ENCODE measurements at regions not wholly inside any gene's neighbourhood (a gene's known extent, or its start where the extent isn't known, plus 50 kb on each side); places are given as distances from the start of the nearest gene placed in this dataset.
"Not testable (repeated sequence)": the region's sequence is repeated elsewhere in the genome, so short reads cannot be mapped to it uniquely, and the experiment has no call there.

DNA sequence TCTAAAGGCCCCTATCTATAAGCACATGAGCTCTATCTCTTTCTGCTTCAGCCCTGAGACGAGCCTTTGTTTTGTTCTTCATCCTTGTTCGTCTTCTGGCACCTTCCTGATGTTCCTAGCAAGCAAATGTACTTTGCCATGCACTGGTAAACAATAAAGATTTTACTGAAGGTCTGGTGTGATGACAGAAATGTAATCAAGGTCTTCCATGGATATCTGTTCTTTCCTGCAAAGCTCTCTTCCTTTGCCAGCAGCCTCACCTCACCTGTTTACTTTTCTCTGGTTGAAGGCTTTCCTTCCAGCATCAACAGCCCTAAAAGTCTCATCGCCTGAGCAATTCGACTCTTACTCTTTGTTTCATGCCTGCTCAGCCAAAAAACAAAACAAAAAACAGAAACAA lies 330.3 kb downstream of the PCNX1 start:
- no peak for DNase-seq

DNA sequence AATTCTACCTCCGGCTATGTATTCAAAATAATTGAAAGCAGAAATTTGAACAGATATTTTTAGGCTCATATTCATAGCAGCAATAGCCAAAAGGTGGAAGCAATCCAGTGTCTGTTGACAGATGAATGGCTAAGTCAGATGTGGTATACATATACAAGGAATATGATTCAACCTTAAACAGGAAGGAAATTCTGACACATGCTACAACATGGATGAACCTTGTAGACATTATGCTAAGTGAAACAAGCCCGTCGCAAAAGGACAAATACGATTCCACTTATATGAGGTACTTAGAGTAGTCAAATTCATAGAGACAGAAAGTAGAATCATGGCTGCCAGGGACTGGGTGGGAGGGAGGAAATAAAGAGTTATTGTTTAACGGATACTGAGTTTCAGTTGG lies 331.6 kb downstream of the PCNX1 start:
- DNase-seq, result no peak

DNA sequence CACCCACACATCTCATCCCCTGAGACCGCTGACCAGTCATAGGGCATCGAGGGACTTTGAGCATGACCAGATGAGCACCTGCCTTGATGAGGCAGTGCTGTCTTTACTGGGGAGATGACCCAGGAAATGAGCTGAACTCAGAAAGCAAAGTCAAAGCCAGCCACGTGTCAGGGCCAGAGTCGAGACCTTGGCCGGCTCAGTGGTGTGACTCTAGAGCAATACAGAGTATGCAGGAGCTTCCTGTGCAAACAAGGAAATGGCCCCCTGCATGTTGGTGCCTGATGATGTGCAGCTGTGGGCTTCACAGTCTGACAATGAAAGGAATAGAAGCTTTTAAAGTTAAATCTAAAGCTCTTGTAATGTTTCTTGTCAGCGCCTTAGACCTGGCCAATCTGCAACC lies 332.9 kb downstream of the PCNX1 start:
- DNase-seq, result no peak

DNA sequence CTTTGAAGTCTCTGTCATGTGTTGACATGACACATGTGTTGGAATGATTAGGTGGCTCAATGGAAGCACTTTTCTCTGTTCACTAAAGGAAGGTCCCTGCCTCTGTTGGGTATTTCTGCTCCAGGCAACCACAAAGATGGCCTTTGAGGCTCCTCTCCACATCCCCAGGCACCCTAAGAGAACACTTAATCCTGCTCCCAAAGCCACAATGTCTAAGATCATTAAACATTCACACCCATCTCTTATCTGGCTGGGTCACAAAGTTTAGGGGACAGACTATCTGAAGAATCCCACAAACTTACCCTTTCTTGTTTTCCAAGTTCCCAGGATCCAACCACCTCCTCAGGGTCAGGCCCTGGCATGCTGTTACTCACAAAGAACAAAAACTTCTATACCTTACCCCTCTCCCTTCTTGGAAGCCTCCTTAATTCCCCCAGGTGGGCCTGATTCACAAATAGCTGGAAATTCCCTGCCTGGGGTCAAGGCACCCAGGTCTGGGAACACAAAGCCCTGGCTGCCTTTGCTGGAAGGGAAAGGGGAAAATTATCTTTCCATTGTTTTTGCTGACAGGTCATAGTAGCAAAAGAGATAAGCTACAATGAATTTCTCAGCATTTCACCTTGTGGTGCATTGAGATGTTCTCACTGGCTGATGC lies 333.7 kb downstream of the PCNX1 start:
- no peak for DNase-seq

DNA sequence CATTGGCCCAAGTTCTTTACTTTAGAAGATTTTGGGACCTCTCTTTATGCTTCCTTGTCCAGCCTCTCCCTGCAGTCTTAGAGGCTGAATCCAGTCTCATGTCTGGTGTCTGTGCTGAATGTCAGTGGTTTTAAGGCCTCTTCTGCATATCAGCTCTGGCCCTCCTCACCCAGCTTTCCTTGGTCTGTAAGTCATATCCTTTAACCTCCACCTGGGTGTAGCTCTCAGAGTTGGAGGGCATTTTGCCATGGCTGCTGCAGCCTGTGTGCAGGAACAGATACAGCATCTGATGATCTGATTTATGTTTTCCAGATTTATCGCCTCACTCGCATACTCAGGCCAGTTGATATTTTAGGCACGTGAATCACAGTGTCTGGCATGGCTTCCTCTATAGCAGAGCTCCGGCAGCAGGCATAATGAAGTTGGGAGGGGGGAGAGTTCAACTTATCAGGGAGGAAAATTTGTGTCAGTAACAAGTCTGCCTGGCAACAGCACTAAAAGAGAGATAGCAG lies 335.0 kb downstream of the PCNX1 start:
- DNase-seq, result peak in 2 of 51 donors; percentile 4 to 34

DNA sequence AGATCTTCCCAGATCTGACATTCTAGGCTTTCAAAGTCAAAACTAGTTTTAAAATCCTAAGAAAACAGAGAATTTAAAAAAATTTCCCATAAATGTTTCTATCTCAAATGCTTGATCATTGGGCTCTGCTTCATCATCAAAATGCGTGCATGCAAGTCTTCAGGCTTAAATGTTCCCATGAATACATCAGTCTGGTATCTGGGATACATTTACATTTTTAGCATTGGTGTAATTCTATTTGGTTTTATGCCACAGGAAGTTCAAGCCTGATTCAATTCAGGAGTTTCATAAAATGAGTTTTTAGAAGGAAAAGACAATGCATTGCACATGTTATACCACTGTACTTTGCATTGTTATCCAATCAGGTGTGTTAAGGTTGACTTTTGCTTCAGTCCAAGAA lies 336.4 kb downstream of the PCNX1 start:
- no peak for DNase-seq

DNA sequence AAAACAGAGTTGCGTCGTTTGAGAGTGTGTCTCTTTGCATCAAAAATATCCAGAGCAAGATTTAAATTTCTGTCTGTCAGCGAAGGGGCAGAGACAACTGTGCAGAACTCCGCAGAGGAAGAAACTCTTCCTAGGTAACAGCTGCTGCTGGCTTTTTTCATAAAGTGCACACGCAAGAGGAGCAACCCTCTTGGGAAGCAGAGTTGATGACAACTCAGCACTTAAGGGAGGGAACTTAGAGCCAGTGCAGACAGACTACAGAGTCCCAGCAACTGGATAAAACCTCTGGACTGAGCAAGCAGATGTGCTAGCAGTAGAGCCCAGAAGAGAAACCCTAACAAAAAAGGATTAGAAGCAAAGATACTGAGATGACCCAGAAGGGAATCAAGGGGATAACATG lies 337.1 kb downstream of the PCNX1 start:
- no peak for DNase-seq

DNA sequence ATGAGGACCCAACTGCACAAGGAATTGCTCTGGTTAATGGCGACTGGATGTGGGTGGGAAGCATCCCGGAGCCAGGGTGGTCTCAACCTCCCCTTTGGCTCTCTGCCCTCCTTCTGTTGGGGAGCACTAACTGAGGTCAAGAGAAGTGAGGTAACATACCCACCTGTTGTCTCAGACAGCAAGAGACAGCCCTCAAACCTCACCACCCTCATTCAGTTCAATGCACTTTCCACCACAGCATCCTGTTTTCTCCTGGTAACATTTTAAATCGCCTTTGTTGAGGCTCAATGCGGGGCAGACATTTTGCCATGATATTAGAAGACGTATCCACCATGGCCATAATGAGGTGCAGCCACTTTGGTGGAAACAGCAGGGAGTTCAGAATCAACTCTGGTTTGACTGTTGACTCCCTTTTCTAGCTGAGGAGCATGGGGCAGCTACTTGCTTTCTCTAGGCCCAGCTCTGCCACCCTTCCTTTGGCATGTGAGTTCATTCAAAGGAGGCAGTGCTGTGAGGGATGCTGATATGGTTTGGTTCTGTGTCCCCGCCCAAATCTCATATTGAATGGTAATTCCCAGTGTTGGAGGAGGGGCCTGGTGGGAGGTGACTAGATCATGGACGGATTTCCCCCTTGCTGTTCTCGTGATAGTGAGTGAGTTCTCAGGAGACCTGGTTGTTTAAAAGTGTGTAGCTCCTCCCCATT lies 338.6 kb downstream of the PCNX1 start:
- DNase-seq, result no peak

DNA sequence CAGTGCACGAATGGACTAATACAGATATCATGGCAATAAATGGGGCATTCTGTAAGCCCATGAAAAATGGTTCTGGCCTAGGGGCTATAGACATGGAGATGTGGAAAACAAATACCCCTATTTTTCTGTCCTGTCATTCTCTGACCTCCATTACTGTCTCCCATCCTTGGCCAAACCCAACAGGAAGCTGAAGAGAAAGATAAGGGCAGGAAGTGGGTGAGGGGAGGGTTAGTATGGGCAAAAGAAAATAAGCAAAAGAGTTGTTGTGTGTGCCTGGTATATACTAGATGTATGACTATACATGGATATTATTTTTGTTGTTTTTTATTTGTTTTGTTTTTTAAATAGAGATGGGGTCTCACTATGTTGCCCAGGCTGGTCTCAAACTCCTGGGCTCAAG lies 339.3 kb downstream of the PCNX1 start:
- no peak for DNase-seq

DNA sequence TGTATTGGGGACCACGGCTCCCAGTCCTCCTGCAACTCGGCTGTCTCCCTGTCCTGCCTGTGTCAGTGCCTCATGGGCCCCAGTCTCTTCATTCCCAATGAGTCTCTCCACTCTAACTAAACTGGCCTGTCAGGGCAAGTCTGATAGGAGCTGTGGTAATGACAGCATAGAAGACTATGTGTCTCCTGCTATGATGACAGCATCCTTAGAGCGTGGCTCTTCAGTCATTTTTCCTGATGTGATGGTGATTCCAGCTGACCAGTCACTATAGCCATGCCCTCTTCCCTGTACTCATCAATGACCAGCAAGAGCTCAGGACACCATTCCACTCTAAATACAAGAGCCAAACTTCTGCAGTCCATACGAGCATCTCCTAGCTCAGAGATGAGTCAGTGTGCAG lies 339.8 kb downstream of the PCNX1 start:
- no peak for DNase-seq

DNA sequence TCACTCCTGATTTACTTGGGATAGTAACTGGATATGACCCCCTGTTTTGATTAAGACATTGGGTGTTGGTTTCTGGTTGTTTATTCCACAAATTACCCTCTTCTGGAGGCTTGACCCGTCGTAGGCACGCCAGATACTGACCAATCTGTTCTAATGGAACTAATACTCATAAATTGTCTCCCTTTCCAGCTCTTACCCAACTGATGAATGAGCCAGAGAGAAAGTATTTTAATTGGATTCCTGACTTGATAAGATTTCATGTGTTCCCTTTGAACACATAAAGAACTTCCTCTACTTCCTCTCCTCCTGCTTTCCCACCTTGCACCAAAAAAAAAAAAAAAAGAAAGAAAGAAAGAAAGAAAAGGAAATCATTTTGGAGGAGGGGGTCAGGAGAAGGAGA lies 340.9 kb downstream of the PCNX1 start:
- no peak for DNase-seq

DNA sequence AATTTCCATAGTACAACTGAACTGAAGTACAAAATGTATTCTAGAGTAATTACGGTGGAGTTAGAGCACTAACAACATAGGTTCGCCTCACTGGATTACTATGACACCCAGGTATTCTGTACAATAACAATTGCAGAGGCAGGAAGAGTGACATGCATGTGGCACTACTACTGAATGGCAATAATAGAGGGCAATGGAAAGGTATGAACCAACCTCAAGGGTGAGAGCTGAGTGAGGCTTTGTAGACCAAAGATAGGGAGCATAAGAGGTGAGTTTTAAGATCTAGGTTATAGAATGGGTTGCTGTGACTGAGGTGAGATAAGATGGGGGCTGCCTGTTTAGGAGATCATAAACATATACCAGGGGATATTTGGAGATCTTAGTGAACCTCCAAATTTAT lies 343.1 kb downstream of the PCNX1 start:
- DNase-seq, result no peak

DNA sequence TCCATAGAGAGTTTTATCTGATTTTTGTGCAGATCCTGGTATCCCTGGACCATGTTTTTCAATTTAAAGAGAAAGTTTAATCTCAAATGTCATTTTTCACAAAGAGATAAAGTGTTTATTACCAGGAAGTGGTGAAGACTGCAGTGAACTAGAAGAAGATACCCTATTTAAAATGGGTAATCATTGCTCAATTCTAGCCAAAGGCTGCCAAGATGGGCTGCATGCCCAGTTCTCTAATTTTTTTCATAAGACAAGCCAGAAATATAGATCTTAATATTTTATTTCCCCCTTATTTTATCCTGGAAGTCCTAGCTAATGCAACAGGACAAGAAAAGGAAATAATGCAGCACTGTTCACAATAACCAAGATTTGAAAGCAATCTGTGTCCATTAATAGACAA lies 343.5 kb downstream of the PCNX1 start:
- no peak for DNase-seq

DNA sequence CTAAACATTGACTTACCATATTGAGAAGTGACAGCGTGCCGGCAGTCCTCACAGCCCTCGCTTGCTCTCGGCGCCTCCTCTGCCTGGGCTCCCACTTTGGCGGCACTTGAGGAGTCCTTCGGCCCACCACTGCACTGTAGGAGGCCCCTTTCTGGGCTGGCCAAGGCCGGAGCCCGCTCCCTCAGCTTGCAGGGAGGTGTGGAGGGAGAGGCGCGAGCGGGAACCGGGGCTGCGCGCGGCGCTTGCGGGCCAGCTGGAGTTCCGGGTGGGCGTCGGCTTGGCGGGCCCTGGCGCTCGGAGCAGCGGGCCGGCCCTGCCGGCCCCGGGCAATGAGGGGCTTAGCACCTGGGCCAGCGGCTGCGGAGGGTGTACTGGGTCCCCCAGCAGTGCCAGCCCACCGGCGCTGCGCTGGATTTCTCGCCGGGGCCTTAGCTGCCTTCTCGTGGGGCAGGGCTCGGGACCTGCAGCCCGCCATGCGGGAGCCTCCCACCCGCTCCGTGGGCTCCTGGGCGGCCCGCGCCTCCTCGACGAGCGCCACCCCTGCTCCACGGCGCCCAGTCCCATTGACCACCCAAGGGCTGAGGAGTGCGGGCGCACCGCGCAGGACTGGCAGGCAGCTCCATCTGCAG lies 346.9 kb downstream of the PCNX1 start:
- not testable (repeated sequence) for DNase-seq

DNA sequence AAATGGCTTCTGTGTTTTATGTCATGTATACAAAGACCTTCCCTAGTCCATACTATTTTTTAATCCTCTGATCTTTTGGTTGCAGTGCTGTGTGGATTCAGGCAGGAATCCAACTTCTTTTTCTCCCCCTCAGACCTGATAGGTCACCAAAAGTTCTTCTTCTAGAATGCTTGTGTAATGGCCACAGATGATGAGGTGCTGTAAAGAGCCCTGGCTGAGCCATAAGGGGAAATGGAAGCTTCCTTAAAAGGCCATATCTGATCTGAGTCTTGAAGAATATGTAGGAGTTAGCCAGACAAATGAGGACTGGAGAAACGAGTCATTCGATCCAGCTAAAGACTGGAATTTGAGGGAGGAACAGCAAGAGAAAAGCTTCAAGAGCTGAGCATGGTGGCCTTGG lies 353.9 kb downstream of the PCNX1 start:
- DNase-seq, result no peak

DNA sequence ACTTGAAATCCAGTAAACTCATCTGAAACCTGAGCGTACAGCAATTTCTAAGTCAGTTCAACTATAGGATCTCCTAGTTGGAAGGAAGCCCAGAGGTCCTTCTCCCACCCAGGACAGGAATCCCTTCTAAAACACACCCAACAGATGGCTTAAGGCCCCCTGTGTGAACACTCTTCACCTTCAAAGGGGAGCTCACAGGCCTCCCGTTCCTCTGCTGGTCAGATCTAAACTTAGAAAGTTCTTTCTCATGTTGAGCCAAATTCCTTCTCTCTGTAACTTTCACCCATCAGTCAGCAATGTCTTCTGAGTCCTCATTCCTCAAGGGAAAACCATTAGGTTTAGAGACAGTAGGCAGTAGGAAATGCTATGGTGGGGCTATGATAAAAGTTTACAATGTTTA lies 355.2 kb downstream of the PCNX1 start:
- no peak for DNase-seq

DNA sequence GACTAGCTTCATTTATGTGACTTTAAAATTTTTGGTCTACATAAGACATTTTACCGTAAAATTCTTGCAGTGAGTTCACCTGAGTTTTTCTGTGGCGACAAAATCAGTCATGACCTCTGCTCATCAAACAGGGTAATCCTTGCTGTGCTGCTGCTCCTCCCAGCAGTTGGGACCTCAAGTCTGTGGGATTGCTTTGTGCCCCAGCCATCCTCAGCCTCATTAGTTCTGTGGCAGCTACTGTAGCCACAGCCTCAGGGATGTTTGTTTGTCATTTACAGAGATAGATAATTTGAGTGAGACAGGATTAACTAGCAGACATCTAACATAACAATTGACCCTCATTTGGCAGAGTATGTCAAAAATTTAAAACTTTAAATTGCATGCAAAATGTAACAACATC lies 357.0 kb downstream of the PCNX1 start:
- DNase-seq, result no peak

DNA sequence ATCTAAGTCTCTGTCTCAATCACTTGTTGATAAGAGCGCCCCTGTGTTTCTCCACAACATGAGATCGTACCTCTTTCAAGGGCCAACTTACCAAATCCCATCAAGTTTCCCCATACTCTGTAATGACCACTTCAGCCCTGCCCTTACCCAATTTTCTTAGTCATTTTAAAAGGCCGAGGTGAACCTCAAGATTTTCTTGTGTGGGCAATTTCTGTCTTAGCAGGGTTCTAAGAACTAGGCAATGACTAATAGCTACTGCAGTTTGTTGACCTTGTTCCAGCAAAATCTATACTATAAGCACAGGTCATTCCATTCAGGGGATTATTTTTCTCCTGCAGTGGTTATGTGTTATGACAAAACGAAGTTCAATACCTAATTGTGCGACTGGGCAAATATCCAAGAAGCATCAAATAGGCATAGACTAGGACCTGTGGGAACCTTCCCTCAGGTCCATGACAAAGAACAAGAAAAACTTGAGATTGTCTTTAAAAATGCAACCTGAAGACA lies 359.8 kb downstream of the PCNX1 start:
- DNase-seq, result no peak

DNA sequence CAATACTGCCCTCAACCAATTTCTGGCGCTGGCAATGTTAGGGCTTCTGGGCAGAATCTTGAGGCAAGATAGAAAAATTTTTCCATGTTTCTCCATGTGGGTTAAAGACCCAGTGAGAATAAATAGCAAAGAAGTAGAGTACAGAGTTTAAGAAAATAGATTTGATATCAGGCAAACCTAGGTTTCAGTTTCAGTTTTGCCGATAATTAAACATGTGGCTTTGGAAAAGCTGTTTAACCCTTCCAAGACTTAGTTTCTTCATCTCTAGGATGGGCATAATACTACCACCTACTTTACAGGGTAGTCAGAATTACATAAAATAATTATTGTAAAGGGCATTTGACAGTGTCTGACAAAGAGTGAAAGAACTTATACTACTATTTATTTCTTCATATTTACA lies 360.4 kb downstream of the PCNX1 start:
- no peak for DNase-seq

DNA sequence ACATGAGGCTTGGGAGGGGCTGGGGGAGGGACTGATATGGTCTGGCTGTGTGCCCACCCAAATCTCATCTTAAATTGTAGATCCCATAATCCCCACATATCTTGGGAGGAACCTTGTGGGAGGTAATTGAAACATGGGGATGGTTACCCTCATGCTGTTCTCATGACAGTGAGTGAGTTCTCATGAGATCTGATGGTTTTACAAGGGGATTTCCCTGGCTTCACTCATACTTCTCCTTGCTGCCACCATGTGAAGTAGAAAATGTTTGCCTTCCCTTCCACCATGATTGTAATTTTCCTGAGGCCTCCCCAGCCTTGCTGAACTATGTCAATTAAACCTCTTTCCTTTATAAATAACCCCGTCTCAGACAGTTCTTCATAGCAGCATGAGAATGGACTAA lies 362.9 kb downstream of the PCNX1 start:
- no peak for DNase-seq

DNA sequence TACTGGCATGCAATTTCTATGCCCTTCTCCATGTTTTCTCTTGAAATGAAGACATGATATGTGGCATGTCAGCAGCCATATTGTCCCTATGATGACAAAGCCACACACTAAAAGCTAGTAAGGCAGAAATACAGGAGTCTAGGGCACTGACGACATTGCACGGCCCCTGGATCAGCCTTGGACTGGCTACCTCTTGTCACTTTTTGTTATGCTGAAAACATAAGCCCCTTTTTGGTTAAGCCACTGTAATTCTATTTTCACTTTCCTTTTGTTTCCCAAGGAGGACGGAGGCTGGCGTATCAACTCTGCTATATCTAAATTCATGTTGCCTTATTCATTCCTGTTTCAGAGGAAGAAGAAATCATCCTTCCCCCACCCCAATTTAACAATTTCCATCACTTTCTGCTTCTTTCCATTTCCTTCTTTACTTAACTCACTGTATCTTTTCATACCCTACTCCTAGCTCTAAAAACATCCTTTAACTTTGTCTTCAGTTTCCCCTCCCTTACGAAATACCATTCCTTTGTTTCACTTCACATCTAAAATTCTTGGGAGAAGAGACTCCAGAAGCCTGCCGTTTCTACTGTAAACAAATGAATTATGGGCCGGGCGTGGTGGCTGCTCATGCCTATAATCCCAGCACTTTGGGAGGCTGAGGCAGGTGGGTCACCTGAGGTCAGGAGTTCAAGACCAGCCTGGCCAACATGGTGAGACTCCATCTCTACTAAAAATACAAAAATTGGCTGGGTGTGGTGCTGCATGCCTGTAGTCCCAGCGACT lies 364.1 kb downstream of the PCNX1 start:
- no peak for DNase-seq

DNA sequence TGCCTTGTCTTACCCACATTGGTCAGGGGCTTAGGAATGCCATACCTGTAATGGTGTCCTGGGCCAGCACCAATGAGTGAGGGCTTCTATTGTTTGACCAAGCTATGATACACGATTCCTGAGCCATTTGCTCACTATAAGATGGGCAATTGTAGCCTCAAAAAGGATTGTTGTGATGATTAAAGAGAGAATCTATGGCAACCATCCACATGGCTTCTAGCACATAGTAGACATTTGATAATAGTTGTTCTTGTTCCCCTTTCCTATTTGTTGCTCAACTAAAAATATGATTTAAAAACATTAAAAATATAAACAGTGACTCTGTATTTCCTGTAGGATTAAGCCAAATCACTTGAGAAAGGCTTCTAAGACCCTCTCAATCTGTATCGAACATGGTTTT lies 366.1 kb downstream of the PCNX1 start:
- DNase-seq, result no peak
